ENCODE measurements at regions not wholly inside any gene's neighbourhood (a gene's known extent, or its start where the extent isn't known, plus 50 kb on each side); places are given as distances from the start of the nearest gene placed in this dataset.

- DNase-seq (ENCODE audit: low spot score), result no peak
- in situ Hi-C loops (cut with MboI; ENCODE audit: low pct_unique_long_range_greater_than_20kb, low sequenced_read_pairs, unreplicated experiment), result loop anchor here (25.0 kb wide), 1 partner anchor 256 kb away; no protein-coding TSS in a partner anchor
These were observed 135.6 kb upstream of the IRX4 start for GRCh38 chr5:2018390-2018724.

GRCh38 chr5:2017540-2018389 lies 135.0 kb upstream of the IRX4 start:
- in situ Hi-C loops (cut with MboI; ENCODE audit: low pct_unique_long_range_greater_than_20kb, low sequenced_read_pairs, unreplicated experiment), result loop anchor here (25.0 kb wide), 1 partner anchor 255 kb away; no protein-coding TSS in a partner anchor
- peak; percentile 64 for TF ChIP-seq CTCF (IDR thresholded peaks at IDR 0.05; ENCODE audit: extremely low read depth, insufficient read depth, missing control alignments)
- peak; percentile 63 for DNase-seq (ENCODE audit: low spot score)

More at GRCh38 chr5:2018390-2018724, 135.6 kb upstream of the IRX4 start:
- TF ChIP-seq CTCF (IDR thresholded peaks at IDR 0.05; ENCODE audit: extremely low read depth, insufficient read depth, missing control alignments), result no peak

- DNase-seq (ENCODE audit: low spot score), result no peak
- no peak for TF ChIP-seq CTCF (IDR thresholded peaks at IDR 0.05; ENCODE audit: extremely low read depth, insufficient read depth, missing control alignments)
- in situ Hi-C loops (cut with MboI; ENCODE audit: low pct_unique_long_range_greater_than_20kb, low sequenced_read_pairs, unreplicated experiment), result loop anchor here (25.0 kb wide), 1 partner anchor 254 kb away; no protein-coding TSS in a partner anchor
These were observed 133.2 kb upstream of the IRX4 start for GRCh38 chr5:2015961-2016360.

GRCh38 chr5:2015124-2015848 lies 132.6 kb upstream of the IRX4 start:
- in situ Hi-C loops (cut with MboI; ENCODE audit: low pct_unique_long_range_greater_than_20kb, low sequenced_read_pairs, unreplicated experiment), result loop anchor here (25.0 kb wide), 1 partner anchor 253 kb away; no protein-coding TSS in a partner anchor
- no peak for TF ChIP-seq CTCF (IDR thresholded peaks at IDR 0.05; ENCODE audit: extremely low read depth, insufficient read depth, missing control alignments)
- no peak for DNase-seq (ENCODE audit: low spot score)

GRCh38 chr5:2014058-2014610 lies 131.4 kb upstream of the IRX4 start:
- in situ Hi-C loops (cut with MboI; ENCODE audit: low pct_unique_long_range_greater_than_20kb, low sequenced_read_pairs, unreplicated experiment), result loop anchor here (25.0 kb wide), 1 partner anchor 252 kb away; no protein-coding TSS in a partner anchor
- TF ChIP-seq CTCF (IDR thresholded peaks at IDR 0.05; ENCODE audit: extremely low read depth, insufficient read depth, missing control alignments), result no peak
- no peak for DNase-seq (ENCODE audit: low spot score)

DNA sequence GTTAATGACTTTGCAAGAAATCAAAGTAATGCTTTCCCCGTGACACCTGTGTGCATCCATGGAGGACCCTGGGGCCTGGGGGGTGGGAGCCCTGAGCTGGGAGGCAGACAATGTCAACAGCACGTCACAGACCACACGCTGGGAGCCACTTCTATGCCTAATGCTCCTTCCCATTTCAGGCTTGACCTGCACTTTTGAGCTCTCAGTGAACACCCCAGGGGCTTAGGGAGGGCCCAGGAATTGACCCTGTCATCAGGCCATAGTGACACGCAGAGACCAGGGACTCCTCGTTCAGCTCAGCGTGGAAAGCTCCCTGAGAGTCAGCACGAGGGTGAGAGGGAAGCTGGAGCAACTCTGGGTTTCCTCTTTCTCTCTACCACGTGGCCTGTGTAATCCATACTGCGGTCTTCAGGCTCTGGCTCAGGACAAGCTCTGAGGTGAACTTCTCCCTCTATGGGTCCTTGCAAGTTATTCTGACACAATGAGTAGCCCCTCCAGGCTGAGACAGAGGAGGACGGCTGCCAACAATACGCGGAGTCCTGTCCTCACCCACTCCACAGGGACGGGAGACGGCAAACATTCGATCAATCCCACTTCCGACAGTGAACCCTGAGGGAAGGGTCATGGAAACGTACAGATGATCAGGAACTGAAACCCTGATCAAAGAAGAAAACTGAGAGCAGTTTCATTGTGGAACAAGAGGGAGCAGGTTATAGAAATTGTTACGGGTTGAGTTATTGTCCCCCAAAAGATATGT lies 130.8 kb upstream of the IRX4 start:
- no peak for DNase-seq (ENCODE audit: low spot score)
- in situ Hi-C loops (cut with MboI; ENCODE audit: low pct_unique_long_range_greater_than_20kb, low sequenced_read_pairs, unreplicated experiment), result loop anchor here (25.0 kb wide), 1 partner anchor 251 kb away; no protein-coding TSS in a partner anchor
- TF ChIP-seq CTCF (IDR thresholded peaks at IDR 0.05; ENCODE audit: extremely low read depth, insufficient read depth, missing control alignments), result no peak

Measured in GM13977 (cell line).